SU-DHL-6 (cell line): ENCODE measurements at regions not wholly inside any gene's neighbourhood (a gene's known extent, or its start where the extent isn't known, plus 50 kb on each side); places are given as distances from the start of the nearest gene placed in this dataset.

Experiments used
- H2AFZ ChIP-seq: fragments of 200-600 bp; sonication (generic); 2 replicates; pipeline ENCODE4 v1.6.1; 2014; ENCODE audit warnings: low read depth, mild to moderate bottlenecking, moderate library complexity, mixed read lengths, antibody characterized with exemption, low read length; ENCODE audit not compliant: severe bottlenecking
- H3F3A ChIP-seq: fragments of 200-600 bp; shearing (Covaris generic); 2 replicates; pipeline ENCODE4 v1.6.0; 2016; ENCODE audit warnings: antibody characterized with exemption, mild to moderate bottlenecking; ENCODE audit not compliant: insufficient read depth
- H3K27ac ChIP-seq: fragments of 200-600 bp; sonication (generic); 2 replicates; pipeline ENCODE4 v1.5.1; 2016; ENCODE audit warnings: low read depth, mild to moderate bottlenecking, low read length, moderate library complexity, mixed read lengths
- H3K27me3 ChIP-seq: fragments of 200-600 bp; sonication (generic), shearing (Covaris generic); 2 replicates; pipeline ENCODE4 v1.6.0; 2014; ENCODE audit warnings: mild to moderate bottlenecking, low read length
- H3K36me3 ChIP-seq: fragments of 200-600 bp; sonication (generic); 2 replicates; pipeline ENCODE4 v1.6.1; 2014; ENCODE audit warnings: mild to moderate bottlenecking, low read length, mixed read lengths
- H3K4me2 ChIP-seq: fragments of 300-600, 200-600 bp; shearing (Covaris generic), sonication (generic); 2 replicates; pipeline ENCODE4 v1.6.0; 2014; ENCODE audit warnings: low read length, low read depth, mild to moderate bottlenecking; ENCODE audit not compliant: poor library complexity, severe bottlenecking
- H3K4me3 ChIP-seq: fragments of 200-600 bp; sonication (generic); 2 replicates; pipeline ENCODE4 v1.5.1; 2014; ENCODE audit warnings: antibody characterized with exemption, low read length, mild to moderate bottlenecking, mixed read lengths; ENCODE audit not compliant: insufficient read depth, poor library complexity, severe bottlenecking
- H3K79me2 ChIP-seq: fragments of 200-600 bp; sonication (generic); 2 replicates; pipeline ENCODE4 v1.6.1; 2014; ENCODE audit warnings: mild to moderate bottlenecking, low read length, moderate library complexity; ENCODE audit not compliant: insufficient read depth
- H3K9ac ChIP-seq: fragments of 200-600 bp; sonication (generic); 2 replicates; pipeline ENCODE4 v1.7.0; 2014; ENCODE audit warnings: mild to moderate bottlenecking, low read length
- H3K9me2 ChIP-seq: fragments of 200-600 bp; sonication (generic); replicated peaks from 2 replicates; pipeline ENCODE4 v1.6.1; 2014; ENCODE audit warnings: low read length; ENCODE audit not compliant: insufficient read depth
- H3K9me3 ChIP-seq: fragments of 200-600 bp; sonication (generic); 2 replicates; pipeline ENCODE4 v1.6.1; 2014; ENCODE audit warnings: low read length, mixed read lengths; ENCODE audit not compliant: insufficient read depth
- H4K20me1 ChIP-seq: fragments of 200-600 bp; sonication (generic); 2 replicates; pipeline ENCODE4 v1.6.1; 2014; ENCODE audit warnings: low read depth, mild to moderate bottlenecking, antibody characterized with exemption, low read length, moderate library complexity, mixed read lengths
- EZH2phosphoT487 ChIP-seq: fragments of 200-600 bp; sonication (generic), shearing (Covaris generic); conservative IDR thresholded peaks from 2 replicates; pipeline ENCODE4 v1.6.1; 2018; ENCODE audit warnings: mild to moderate bottlenecking, antibody characterized with exemption, low read length, moderate library complexity, mixed read lengths
- TF ChIP-seq, protein P1 (sequence below): fragments of 200-600 bp; sonication (generic); IDR thresholded peaks from one replicate; pipeline ENCODE4 v1.5.1; 2017; ENCODE audit warnings: antibody characterized with exemption, mild to moderate bottlenecking, low read length, moderate library complexity; ENCODE audit not compliant: insufficient read depth, poor library complexity, severe bottlenecking

DNA sequence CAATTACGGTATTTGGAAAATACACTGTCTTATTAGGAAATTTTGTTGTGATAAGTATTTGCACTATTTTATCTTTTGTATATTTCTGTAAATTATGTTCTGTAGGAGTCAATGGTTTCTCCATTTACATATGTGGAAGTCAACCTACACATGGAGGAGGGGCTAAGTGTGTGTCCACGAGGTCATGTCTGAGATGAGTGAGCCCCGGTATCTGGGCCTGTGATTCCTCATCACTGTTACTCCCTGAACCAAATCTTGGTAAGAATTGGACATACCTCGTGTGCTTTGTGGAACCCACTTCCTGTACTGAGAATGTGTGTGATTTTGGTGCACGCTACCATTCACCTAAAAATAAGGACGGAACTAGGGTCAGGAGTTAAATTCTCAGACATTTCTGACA lies 1105.5 kb downstream of the TMEM121 start:
- H3F3A ChIP-seq, result no peaks in the 10 kb centered on the region
- H3K4me3 ChIP-seq, result no peak overlapping the region
- H4K20me1 ChIP-seq, result no peaks in the 10 kb centered on the region
- H3K36me3 ChIP-seq, result no peaks in the 10 kb centered on the region
- H3K9me3 ChIP-seq, result no peaks in the 10 kb centered on the region
- H3K79me2 ChIP-seq, result no peaks in the 10 kb centered on the region
- H3K9ac ChIP-seq, result no peak overlapping the region
- TF ChIP-seq, protein P1, sequence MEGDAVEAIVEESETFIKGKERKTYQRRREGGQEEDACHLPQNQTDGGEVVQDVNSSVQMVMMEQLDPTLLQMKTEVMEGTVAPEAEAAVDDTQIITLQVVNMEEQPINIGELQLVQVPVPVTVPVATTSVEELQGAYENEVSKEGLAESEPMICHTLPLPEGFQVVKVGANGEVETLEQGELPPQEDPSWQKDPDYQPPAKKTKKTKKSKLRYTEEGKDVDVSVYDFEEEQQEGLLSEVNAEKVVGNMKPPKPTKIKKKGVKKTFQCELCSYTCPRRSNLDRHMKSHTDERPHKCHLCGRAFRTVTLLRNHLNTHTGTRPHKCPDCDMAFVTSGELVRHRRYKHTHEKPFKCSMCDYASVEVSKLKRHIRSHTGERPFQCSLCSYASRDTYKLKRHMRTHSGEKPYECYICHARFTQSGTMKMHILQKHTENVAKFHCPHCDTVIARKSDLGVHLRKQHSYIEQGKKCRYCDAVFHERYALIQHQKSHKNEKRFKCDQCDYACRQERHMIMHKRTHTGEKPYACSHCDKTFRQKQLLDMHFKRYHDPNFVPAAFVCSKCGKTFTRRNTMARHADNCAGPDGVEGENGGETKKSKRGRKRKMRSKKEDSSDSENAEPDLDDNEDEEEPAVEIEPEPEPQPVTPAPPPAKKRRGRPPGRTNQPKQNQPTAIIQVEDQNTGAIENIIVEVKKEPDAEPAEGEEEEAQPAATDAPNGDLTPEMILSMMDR, result no peak
- no peak for TF ChIP-seq EZH2phosphoT487
- no peak overlapping the region for H3K4me2 ChIP-seq
- no peak overlapping the region for H2AFZ ChIP-seq
- H3K27me3 ChIP-seq, result no peaks in the 10 kb centered on the region
- no peak overlapping the region for H3K27ac ChIP-seq
- no peaks in the 10 kb centered on the region for H3K9me2 ChIP-seq

DNA sequence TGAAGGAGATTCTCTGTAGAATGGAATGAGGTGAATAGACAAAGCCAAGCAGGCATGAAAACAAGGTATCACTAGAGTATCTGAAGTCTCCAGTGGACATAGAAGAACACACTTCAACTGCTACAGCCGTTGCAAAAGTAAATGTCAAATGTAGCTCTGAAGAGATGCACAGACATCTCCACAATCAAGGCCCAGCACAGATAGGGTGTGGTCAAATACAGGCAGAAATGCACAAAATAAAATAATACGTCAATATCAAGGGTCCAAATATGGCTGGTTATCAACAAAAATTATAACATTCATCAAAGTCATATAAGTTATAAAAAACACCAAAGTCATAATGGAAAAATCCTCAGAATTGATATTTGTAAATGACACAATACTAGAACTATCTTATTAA lies 1107.3 kb downstream of the TMEM121 start:
- no peaks in the 10 kb centered on the region for H3K27me3 ChIP-seq
- H3K9me3 ChIP-seq, result no peaks in the 10 kb centered on the region
- H3K79me2 ChIP-seq, result no peaks in the 10 kb centered on the region
- H3K9me2 ChIP-seq, result no peaks in the 10 kb centered on the region
- no peaks in the 10 kb centered on the region for H3F3A ChIP-seq
- H3K27ac ChIP-seq, result no peak overlapping the region
- H4K20me1 ChIP-seq, result no peaks in the 10 kb centered on the region
- no peak overlapping the region for H3K4me3 ChIP-seq
- no peak overlapping the region for H2AFZ ChIP-seq
- no peaks in the 10 kb centered on the region for H3K36me3 ChIP-seq
- H3K4me2 ChIP-seq, result no peak overlapping the region
- no peak overlapping the region for H3K9ac ChIP-seq
- TF ChIP-seq, protein P1, result no peak
- TF ChIP-seq EZH2phosphoT487, result no peak

DNA sequence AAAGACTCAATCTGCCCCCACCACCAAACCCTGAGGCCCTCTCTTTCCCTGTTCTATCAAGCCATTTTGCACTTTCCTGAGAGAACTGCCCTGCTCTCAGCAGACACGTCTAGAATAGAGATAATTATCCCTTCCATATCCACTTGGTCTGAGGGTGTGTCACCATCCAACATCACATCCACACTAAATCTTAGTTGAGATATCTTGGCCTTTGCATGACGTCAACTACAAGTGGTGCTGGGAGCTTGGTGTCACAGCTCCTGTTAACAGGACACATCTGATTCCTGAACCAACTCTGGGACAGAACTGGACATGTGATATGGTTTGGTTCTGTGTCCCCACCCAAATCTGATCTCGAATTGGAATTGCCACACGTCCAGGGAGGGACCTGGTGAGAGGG lies 1109.2 kb downstream of the TMEM121 start:
- Histone ChIP-seq H3K79me2 (no peaks in the 10 kb centered on the region), H3K9me3 (no peaks in the 10 kb centered on the region), H3K27ac (no peak overlapping the region), H3K9me2 (no peaks in the 10 kb centered on the region), H4K20me1 (no peaks in the 10 kb centered on the region), H3K4me3 (no peak overlapping the region), H3K9ac (no peak overlapping the region), H3K4me2 (no peak overlapping the region), H3K36me3 (no peaks in the 10 kb centered on the region), H3K27me3 (no peaks in the 10 kb centered on the region), H3F3A (no peaks in the 10 kb centered on the region), H2AFZ (no peak overlapping the region)
- no peak for TF ChIP-seq EZH2phosphoT487
- TF ChIP-seq, protein P1, result no peak
